Chondrocyte (in vitro differentiated cells): ENCODE measurements at regions not wholly inside any gene's neighbourhood (a gene's known extent, or its start where the extent isn't known, plus 50 kb on each side); places are given as distances from the start of the nearest gene placed in this dataset.

Source experiments
- DNase-seq: peaks from one replicate; pipeline ENCODE4 v3.0.0; 2021; ENCODE audit warnings: mixed read lengths, low spot score
- H3K27ac Mint-ChIP-seq: one replicate; pipeline ENCODE4 v1.8.0; 2021; ENCODE audit warnings: mild to moderate bottlenecking, moderate library complexity, mixed read lengths; ENCODE audit not compliant: unreplicated experiment
- H3K27me3 Mint-ChIP-seq: 2 replicates; pipeline ENCODE4 v1.8.0; 2021; ENCODE audit warnings: low read depth, mixed read lengths
- H3K36me3 Mint-ChIP-seq: 2 replicates; pipeline ENCODE4 v1.8.0; 2021; ENCODE audit warnings: low read depth, mixed read lengths
- H3K4me1 Mint-ChIP-seq: 2 replicates; pipeline ENCODE4 v1.8.0; 2021; ENCODE audit warnings: low read depth, mild to moderate bottlenecking, mixed read lengths
- H3K4me3 Mint-ChIP-seq: one replicate; pipeline ENCODE4 v1.8.0; 2021; ENCODE audit warnings: mild to moderate bottlenecking, moderate library complexity, mixed read lengths; ENCODE audit not compliant: unreplicated experiment
- H3K9me3 Mint-ChIP-seq: 2 replicates; pipeline ENCODE4 v1.8.0; 2021; ENCODE audit warnings: low read depth, mixed read lengths
- CTCF ChIP-seq: fragments of 200-600 bp; sonication (generic); IDR thresholded peaks from 2 replicates; pipeline ENCODE4 v1.5.0; 2021; ENCODE audit warnings: antibody characterized with exemption, mild to moderate bottlenecking, moderate library complexity

GRCh38 chr10:7090529-7090928 is 320.3 kb downstream of the SFMBT2 start:
- Mint-ChIP-seq H3K9me3 (no peaks in the 10 kb centered on the region), H3K27me3 (no peaks in the 10 kb centered on the region), H3K4me3 (no peak overlapping the region), H3K27ac (no peak overlapping the region), H3K4me1 (peaks cover 40% of the 10 kb centered on the region), H3K36me3 (no peaks in the 10 kb centered on the region)
- TF ChIP-seq CTCF, result no peak
- DNase-seq, result no peak

- Mint-ChIP-seq H3K4me1 (peaks cover 62% of the 10 kb centered on the region), H3K36me3 (no peaks in the 10 kb centered on the region), H3K4me3 (peak overlapping the region; percentile 3), H3K9me3 (no peaks in the 10 kb centered on the region), H3K27ac (peak overlapping the region; percentile 65), H3K27me3 (no peaks in the 10 kb centered on the region)
- TF ChIP-seq CTCF, result peak; percentile 69
- no peak for DNase-seq
Measured at GRCh38 chr10:7085913-7086589, 324.8 kb downstream of the SFMBT2 start.

- no peaks in the 10 kb centered on the region for H3K27me3 Mint-ChIP-seq
- H3K36me3 Mint-ChIP-seq, result no peaks in the 10 kb centered on the region
- H3K4me3 Mint-ChIP-seq, result peak overlapping the region; percentile 3
- DNase-seq, result no peak
- peaks cover 57% of the 10 kb centered on the region for H3K4me1 Mint-ChIP-seq
- no peaks in the 10 kb centered on the region for H3K9me3 Mint-ChIP-seq
- peak overlapping the region; percentile 65 for H3K27ac Mint-ChIP-seq
- no peak for TF ChIP-seq CTCF
Measured at GRCh38 chr10:7085147-7085912, 325.5 kb downstream of the SFMBT2 start.

GRCh38 chr10:7084280-7085005 is 326.4 kb downstream of the SFMBT2 start:
- no peak for DNase-seq
- Mint-ChIP-seq H3K9me3 (no peaks in the 10 kb centered on the region), H3K4me1 (peaks cover 49% of the 10 kb centered on the region), H3K27me3 (no peaks in the 10 kb centered on the region), H3K36me3 (no peaks in the 10 kb centered on the region), H3K4me3 (no peak overlapping the region), H3K27ac (no peak overlapping the region)
- no peak for TF ChIP-seq CTCF

GRCh38 chr10:7082967-7083366 is 327.9 kb downstream of the SFMBT2 start:
- Mint-ChIP-seq H3K36me3 (no peaks in the 10 kb centered on the region), H3K9me3 (no peaks in the 10 kb centered on the region), H3K4me1 (peaks cover 45% of the 10 kb centered on the region), H3K27me3 (no peaks in the 10 kb centered on the region), H3K4me3 (no peak overlapping the region), H3K27ac (no peak overlapping the region)
- DNase-seq, result no peak
- TF ChIP-seq CTCF, result no peak
